HUES6 (cell line): ENCODE measurements at regions not wholly inside any gene's neighbourhood (a gene's known extent, or its start where the extent isn't known, plus 50 kb on each side); places are given as distances from the start of the nearest gene placed in this dataset.

ENCODE experiments used
- H3K27ac ChIP-seq: 2 replicates; pipeline ENCODE4 v1.7.0; 2013; ENCODE audit warnings: low read depth, mild to moderate bottlenecking, low read length, inconsistent platforms
- H3K27me3 ChIP-seq: 2 replicates; pipeline ENCODE4 v1.6.1; 2013; ENCODE audit warnings: low read length; ENCODE audit not compliant: control insufficient read depth, insufficient read depth
- H3K36me3 ChIP-seq: 2 replicates; pipeline ENCODE4 v1.6.1; 2013; ENCODE audit warnings: low read length; ENCODE audit not compliant: control insufficient read depth, insufficient read depth
- H3K4me1 ChIP-seq: 2 replicates; pipeline ENCODE4 v1.6.1; 2013; ENCODE audit warnings: low read length; ENCODE audit not compliant: control insufficient read depth, insufficient read depth
- H3K4me3 ChIP-seq: 2 replicates; pipeline ENCODE4 v1.5.1; 2013; ENCODE audit warnings: low read depth, low read length
- H3K9ac ChIP-seq: one replicate; pipeline ENCODE4 v1.6.1; 2013; ENCODE audit warnings: mild to moderate bottlenecking, low read length
- H3K9me3 ChIP-seq: 2 replicates; pipeline ENCODE4 v1.6.1; 2013; ENCODE audit warnings: low read depth, low read length; ENCODE audit not compliant: control insufficient read depth, insufficient read depth

DNA sequence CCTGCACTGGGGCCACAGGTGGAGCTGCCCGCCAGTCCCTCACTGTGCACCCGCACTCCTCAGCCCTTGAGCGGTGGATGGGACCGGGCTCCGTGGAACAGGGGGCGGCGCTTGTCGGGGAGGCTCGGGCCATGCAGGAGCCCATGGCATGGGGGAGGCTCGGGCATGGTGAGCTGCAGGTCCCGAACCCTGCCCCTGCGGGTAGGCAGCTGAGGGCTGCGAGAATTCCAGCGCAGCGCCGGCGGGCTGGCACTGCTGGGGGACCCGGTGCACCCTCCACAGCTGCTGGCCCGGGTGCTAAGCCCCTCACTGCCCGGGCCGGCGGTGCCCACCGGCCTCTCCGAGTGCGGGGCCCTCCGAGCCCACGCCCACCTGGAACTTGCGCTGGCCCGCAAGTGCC is 877.5 kb upstream of the PCDH9 start:
- H3K4me1 ChIP-seq = no peaks in the 10 kb centered on the region
- H3K27me3 ChIP-seq = no peaks in the 10 kb centered on the region
- no peak overlapping the region for H3K27ac ChIP-seq
- no peak overlapping the region for H3K9ac ChIP-seq
- H3K4me3 ChIP-seq = no peak overlapping the region
- no peaks in the 10 kb centered on the region for H3K36me3 ChIP-seq
- H3K9me3 ChIP-seq = peaks cover 23% of the 10 kb centered on the region

GRCh38 chr13:68099631-68100030 is 869.5 kb upstream of the PCDH9 start:
- H3K9me3 ChIP-seq = 0 out of 2 replicates have a peak, but pooled peaks cover 3% of the 10 kb centered on the region
- no peaks in the 10 kb centered on the region for H3K36me3 ChIP-seq
- H3K27me3 ChIP-seq = no peaks in the 10 kb centered on the region
- no peak overlapping the region for H3K4me3 ChIP-seq
- no peaks in the 10 kb centered on the region for H3K4me1 ChIP-seq
- no peak overlapping the region for H3K27ac ChIP-seq
- H3K9ac ChIP-seq = no peak overlapping the region

- H3K9me3 ChIP-seq = no peaks in the 10 kb centered on the region
- no peaks in the 10 kb centered on the region for H3K4me1 ChIP-seq
- H3K9ac ChIP-seq = no peak overlapping the region
- H3K27me3 ChIP-seq = no peaks in the 10 kb centered on the region
- H3K27ac ChIP-seq = no peak overlapping the region
- H3K36me3 ChIP-seq = no peaks in the 10 kb centered on the region
- no peak overlapping the region for H3K4me3 ChIP-seq
Observed at GRCh38 chr13:68081061-68081460, 850.9 kb upstream of the PCDH9 start.

- Histone ChIP-seq H3K9ac (no peak overlapping the region), H3K4me1 (no peaks in the 10 kb centered on the region), H3K4me3 (no peak overlapping the region), H3K27ac (no peak overlapping the region), H3K27me3 (no peaks in the 10 kb centered on the region), H3K36me3 (no peaks in the 10 kb centered on the region), H3K9me3 (no peaks in the 10 kb centered on the region)
Observed at GRCh38 chr13:68078874-68079273, 848.7 kb upstream of the PCDH9 start.

DNA sequence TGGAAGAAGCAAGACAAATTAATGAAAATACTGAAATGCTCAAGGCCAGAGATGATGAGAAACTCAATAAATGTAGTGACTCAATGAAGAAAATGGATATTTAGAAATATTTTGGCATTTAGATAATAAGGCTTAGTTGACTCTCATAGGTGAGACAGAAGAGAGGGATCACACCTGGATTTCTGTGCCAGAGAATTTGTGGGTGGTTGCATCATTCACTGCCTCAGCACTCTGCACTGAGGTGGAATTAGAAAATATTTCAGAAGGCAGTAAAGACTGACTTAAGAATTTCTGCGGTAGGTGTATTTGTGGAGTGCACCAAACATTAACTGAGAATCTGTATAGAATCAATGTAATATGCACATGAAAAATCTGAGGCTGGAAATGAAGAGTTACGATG is 848.3 kb upstream of the PCDH9 start:
- no peaks in the 10 kb centered on the region for H3K36me3 ChIP-seq
- H3K4me1 ChIP-seq = no peaks in the 10 kb centered on the region
- no peak overlapping the region for H3K4me3 ChIP-seq
- no peaks in the 10 kb centered on the region for H3K27me3 ChIP-seq
- H3K9me3 ChIP-seq = no peaks in the 10 kb centered on the region
- H3K27ac ChIP-seq = no peak overlapping the region
- H3K9ac ChIP-seq = no peak overlapping the region

DNA sequence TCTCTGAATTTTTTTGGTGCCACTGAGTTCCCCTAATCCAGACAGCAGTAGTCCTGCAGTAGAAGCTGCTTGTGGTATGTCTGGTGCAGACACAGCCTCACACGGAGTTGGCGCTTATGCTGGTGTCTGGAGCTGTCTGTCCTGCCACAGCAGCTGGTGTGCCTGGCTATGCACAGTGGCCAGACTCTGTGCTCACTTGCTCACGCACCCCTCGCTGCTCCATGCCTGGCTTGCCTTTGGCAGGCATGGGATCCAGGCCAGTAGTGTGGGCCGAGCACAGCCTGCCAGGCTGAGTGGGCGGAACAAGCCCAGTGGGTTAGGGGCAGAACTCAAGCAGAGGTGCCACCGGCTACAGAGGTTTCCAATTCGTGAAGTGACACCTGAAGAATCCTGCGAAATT is 845.9 kb upstream of the PCDH9 start:
- Histone ChIP-seq H3K4me3 (no peak overlapping the region), H3K27me3 (no peaks in the 10 kb centered on the region), H3K9me3 (no peaks in the 10 kb centered on the region)

GRCh38 chr13:68066879-68067513 is 836.9 kb upstream of the PCDH9 start:
- Histone ChIP-seq H3K9ac (no peak overlapping the region), H3K27ac (no peak overlapping the region), H3K4me3 (no peak overlapping the region), H3K9me3 (no peaks in the 10 kb centered on the region), H3K36me3 (no peaks in the 10 kb centered on the region), H3K4me1 (no peaks in the 10 kb centered on the region), H3K27me3 (no peaks in the 10 kb centered on the region)

More for the DNA sequence above, 845.9 kb upstream of the PCDH9 start:
- no peak overlapping the region for H3K27ac ChIP-seq
- H3K36me3 ChIP-seq = no peaks in the 10 kb centered on the region
- H3K9ac ChIP-seq = no peak overlapping the region
- no peaks in the 10 kb centered on the region for H3K4me1 ChIP-seq

- Histone ChIP-seq H3K9me3 (no peaks in the 10 kb centered on the region), H3K27ac (no peak overlapping the region), H3K27me3 (no peaks in the 10 kb centered on the region), H3K4me1 (no peaks in the 10 kb centered on the region), H3K4me3 (no peak overlapping the region), H3K9ac (no peak overlapping the region), H3K36me3 (no peaks in the 10 kb centered on the region)
Observed at GRCh38 chr13:68064001-68064770, 834.0 kb upstream of the PCDH9 start.

GRCh38 chr13:68063181-68063580 is 833.0 kb upstream of the PCDH9 start:
- no peaks in the 10 kb centered on the region for H3K9me3 ChIP-seq

DNA sequence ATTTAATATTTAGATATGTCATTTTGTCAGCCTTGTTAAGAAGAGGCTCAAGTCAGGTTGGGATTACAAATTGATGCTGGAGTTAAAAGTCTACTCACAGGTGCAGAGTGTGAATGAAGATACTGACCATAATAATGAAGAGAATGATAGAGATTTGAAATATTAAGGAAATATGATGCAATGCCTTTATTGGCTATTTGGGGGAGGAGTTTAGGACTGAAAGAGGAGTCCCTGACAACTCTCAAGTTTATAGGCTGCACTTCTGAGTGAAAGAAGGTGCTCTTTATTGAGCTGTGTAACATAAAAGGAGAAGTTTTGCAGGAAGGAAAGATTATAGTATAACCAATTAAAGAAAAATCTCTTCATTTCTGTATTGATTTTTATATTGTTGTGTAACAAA is 827.7 kb upstream of the PCDH9 start:
- no peak overlapping the region for H3K27ac ChIP-seq
- H3K9me3 ChIP-seq = peaks cover 21% of the 10 kb centered on the region

More at GRCh38 chr13:68063181-68063580, 833.0 kb upstream of the PCDH9 start:
- Histone ChIP-seq H3K27ac (no peak overlapping the region), H3K4me1 (no peaks in the 10 kb centered on the region), H3K36me3 (no peaks in the 10 kb centered on the region), H3K4me3 (no peak overlapping the region), H3K27me3 (no peaks in the 10 kb centered on the region), H3K9ac (no peak overlapping the region)

GRCh38 chr13:68056816-68057710 is 826.9 kb upstream of the PCDH9 start:
- H3K27ac ChIP-seq = no peak overlapping the region
- H3K9me3 ChIP-seq = peaks cover 21% of the 10 kb centered on the region
- H3K9ac ChIP-seq = no peak overlapping the region
- no peak overlapping the region for H3K4me3 ChIP-seq
- no peaks in the 10 kb centered on the region for H3K36me3 ChIP-seq
- H3K4me1 ChIP-seq = no peaks in the 10 kb centered on the region
- no peaks in the 10 kb centered on the region for H3K27me3 ChIP-seq

More for the DNA sequence above, 827.7 kb upstream of the PCDH9 start:
- H3K9ac ChIP-seq = no peak overlapping the region
- no peaks in the 10 kb centered on the region for H3K36me3 ChIP-seq
- H3K4me1 ChIP-seq = no peaks in the 10 kb centered on the region
- no peaks in the 10 kb centered on the region for H3K27me3 ChIP-seq
- no peak overlapping the region for H3K4me3 ChIP-seq
